Anterior cingulate cortex (tissue), 58 donors: ENCODE measurements at regions not wholly inside any gene's neighbourhood (a gene's known extent, or its start where the extent isn't known, plus 50 kb on each side); places are given as distances from the start of the nearest gene placed in this dataset.
A peak's percentile ranks its signal among the peaks of the same experiment; 100 is the strongest.
"Not testable (repeated sequence)": the region's sequence is repeated elsewhere in the genome, so short reads cannot be mapped to it uniquely, and the experiment has no call there.

Experiments
- DNase-seq, 58 donors: peaks; one replicate each; lab custom pipeline; 2025; lab: John Stamatoyannopoulos, UW

DNA sequence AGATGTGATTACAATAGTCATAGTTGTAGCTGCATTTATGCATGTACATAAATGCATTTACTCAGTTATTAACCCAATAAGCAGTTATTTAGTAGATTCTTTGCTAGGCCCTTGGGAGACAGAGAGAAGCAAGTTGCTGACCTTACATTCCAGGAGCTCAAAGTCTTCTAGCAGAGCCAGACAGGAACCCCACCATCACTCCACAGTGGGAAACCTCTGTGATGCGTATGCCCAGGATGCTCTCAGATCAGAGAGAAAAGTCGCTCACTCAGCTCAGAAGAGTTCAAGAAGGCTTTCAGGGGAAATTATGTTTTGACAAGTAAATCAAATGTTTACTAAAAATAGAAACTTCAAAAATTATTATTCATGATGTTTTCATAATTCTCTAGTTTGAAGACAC lies 146.3 kb upstream of the EXOC2 start:
- no peak for DNase-seq

DNA sequence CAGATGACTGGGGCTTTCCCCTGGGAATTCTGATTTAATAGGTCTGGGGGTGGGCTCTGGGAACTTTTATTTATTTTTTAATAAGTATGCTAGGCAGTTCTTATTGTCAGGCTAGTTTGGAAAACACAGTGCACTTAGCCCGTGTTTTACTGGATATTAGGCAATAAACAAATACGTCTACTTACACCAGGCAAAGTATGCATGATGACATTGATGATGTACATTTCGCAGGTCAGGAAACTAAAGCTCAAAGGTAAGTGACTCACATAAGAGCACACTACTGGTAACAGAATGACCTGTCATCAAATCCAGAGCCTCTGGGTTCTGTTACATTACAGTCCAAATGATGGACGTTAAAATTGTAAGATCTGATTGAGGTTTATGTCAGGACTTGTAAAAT lies 144.4 kb upstream of the EXOC2 start:
- DNase-seq = no peak

DNA sequence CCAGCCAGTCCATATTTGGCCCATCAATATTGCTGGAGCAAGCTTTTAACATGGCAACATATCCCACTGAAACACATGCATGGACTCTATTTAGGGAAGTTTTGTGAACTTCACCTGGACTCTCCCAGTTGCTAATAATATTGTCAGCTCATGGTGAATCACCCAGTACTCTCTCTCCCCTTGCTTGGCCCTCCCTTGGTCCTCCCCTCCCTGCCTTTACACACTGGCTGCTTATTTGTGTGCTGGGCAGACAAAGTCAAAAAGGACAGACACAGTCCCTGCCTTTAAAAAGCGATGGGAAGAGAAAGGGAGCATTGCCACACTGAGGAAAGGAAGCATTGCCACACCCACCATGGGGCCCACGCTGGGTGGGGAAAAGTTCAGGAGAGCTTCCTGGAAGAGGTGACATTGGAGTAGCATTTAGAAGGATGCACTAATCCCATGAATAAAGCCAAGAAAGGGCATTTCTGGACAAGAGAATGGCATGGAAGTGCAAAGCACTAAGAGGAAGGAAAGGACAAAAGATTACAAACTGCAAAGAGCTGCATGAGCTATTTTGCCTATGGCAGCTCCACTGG lies 143.4 kb upstream of the EXOC2 start:
- DNase-seq = no peak

DNA sequence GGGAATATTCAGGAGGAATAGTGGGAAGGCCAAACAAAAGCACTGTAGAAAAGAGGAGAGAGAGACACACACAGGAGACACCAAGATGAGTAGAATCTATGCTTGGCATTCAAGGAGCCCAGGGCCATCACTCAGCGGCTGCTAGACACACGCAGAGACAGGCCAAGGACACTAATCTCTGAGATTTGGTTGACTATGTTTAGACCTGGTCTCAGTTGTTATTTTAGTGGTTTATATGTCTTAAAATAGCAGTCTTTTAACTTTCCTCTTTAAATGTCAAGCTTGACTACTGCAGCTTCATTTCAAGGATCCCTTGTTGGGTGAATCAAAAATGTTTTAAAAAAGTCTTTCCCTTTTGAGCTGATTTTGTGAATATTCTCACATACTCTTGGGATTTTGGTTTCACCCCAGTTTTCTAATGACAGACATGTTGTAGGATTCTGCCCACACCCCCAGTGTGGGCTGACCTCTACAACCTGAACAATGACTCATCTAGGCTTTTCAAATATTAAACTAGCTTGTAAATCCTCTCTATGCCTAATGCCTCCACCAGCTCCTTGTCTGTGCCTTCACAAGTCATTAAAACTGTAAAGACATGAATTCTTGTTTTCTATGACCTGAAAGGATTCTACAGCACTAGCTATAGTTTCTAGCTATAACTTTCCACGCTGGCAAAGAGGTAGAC lies 142.7 kb upstream of the EXOC2 start:
- no peak for DNase-seq

DNA sequence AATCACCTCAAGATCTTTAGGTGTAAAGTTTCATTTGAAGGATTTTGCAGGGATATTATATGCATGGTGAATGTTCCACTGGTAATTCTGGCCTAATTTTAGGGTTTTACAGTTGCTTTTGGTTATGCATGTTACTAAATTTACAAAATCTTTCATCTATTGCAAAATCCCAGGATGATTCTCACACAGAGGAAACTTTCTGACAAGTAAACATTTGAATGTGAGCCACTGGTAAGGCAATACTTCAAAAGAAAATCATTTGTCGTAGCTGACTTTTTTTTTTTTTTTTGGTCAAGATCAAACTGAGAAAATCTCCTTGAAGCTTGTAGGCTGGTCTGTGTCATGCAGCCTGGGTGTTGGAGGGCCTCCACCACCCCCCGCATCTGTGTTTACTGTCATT lies 141.9 kb upstream of the EXOC2 start:
- no peak for DNase-seq

DNA sequence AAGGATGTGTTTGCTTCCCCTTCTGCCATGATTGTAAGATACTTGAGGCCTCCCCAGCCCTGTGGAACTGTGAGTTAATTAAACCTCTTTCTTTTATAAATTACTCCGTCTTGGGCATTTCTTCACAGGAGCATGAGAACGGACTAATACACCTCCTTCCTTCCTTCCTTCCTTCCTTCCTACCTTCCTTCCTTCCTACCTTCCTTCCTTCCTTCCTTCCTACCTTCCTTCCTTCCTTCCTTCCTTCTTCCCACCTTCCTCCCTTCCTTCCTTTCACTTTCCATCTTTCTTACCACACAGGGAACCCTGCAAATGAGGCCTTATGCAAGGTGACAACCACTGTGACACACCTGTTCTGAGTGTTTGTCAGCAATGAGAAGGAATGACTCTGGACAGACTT lies 141.3 kb upstream of the EXOC2 start:
- no peak for DNase-seq

- DNase-seq = not testable (repeated sequence)
These were observed 139.9 kb upstream of the EXOC2 start for GRCh38 chr6:832804-833203.

- no peak for DNase-seq
These were observed 137.9 kb upstream of the EXOC2 start for GRCh38 chr6:830667-831327.

- no peak for DNase-seq
These were observed 136.7 kb upstream of the EXOC2 start for GRCh38 chr6:829656-830055.

- DNase-seq = no peak
These were observed 134.5 kb upstream of the EXOC2 start for GRCh38 chr6:827431-827830.

- DNase-seq = no peak
These were observed 126.2 kb upstream of the EXOC2 start for GRCh38 chr6:819122-819521.

DNA sequence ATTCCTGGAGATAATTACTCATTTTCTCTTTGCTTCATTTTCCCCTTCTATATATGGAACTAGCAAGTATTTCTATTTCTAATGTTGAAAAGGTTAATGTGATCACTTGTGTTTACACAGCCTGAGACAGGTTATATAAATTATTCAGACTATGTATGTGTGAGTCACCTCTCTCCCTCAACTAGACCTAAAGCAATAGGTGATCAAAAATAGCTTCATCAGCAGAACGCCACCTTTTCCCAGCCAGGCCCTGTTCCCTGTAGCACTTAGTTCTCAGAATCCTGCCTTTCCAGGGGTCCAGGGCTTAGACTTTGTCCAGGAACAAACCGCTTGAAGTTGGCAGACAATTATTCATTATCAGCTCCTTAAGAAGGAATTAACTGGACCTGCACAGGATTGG lies 125.3 kb upstream of the EXOC2 start:
- no peak for DNase-seq

DNA sequence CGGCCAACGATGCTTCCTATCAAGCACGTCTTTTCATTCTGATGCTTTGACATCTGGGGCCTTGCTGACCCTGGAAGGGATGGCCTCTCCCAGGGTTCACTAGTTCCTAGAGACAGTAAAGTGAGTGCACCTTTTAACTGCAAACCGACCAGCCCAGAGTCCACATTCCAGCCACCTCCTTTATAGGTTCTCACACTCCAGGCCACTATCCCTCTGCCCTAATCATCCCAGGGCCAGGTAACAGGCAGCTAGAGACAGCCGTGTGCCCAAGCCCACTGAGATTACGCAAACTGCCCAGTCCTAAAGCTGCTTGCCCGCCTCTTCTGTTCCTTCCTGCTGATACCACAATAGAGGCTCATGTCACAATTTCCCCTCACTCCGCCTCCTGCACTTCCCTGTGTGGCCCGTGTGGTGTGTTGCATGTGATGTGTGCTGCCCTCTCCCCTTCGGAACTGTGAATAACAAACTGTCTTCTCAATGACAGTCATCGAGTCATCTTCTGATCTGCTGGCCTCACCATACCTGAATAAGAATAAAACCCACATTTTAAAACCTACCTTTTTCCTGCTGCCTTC lies 123.7 kb upstream of the EXOC2 start:
- no peak for DNase-seq

GRCh38 chr6:815348-815738 lies 122.4 kb upstream of the EXOC2 start:
- no peak for DNase-seq

- no peak for DNase-seq
These were observed 121.7 kb upstream of the EXOC2 start for GRCh38 chr6:814378-815347.

GRCh38 chr6:811831-812230 lies 118.9 kb upstream of the EXOC2 start:
- no peak for DNase-seq

- DNase-seq = no peak
These were observed 118.3 kb upstream of the EXOC2 start for GRCh38 chr6:811191-811590.

- peak in 16 of 58 donors; percentile 2 to 53 (median 12) for DNase-seq
These were observed 111.8 kb upstream of the EXOC2 start for GRCh38 chr6:804771-805170.

- no peak for DNase-seq
These were observed 111.4 kb upstream of the EXOC2 start for GRCh38 chr6:804317-804716.

DNA sequence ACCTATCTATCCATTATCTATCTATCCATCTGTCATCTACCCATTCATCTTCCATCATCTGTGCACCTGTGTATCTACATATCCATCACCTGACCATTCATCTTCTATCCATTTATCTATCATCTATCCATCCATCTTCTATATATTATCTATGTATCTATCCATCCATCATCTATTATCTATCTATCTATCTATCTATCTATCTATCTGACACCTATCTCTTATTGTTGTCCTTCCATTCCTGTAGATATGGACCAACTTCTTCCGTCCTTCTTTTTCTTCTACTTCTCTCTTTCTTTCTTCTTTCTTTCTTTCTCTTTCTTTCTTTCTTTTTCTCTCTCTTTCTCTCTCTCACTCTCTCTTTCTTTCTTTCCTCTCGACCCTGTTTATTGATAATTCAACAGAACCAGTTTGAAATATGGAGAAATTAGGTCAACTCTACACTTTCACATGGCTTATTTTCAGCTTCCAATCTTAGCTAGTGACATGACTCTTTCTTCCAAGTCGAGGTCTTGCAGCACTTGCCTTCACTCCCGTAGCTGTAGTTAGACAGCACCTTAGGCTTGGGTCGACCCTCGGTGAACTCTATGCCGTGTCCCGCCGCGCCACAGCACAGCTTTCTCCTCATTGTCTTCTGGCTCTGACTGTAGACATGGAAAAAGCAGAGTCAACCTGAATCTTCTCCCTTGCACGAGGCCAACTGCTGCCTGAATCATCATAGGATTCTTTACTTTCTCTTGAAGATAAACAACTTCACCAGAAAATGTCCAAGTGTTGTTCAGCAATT lies 110.4 kb upstream of the EXOC2 start:
- DNase-seq = no peak
